IMR-90 (cell line): ENCODE measurements at regions not wholly inside any gene's neighbourhood (a gene's known extent, or its start where the extent isn't known, plus 50 kb on each side); places are given as distances from the start of the nearest gene placed in this dataset.

Source experiments
- ATAC-seq: fragments of 200-7000 bp; cut with Tn5 transposase; 2 replicates; pipeline ENCODE4 v1.9.1; 2020; ENCODE audit warnings: low read depth, mild to moderate bottlenecking, moderate library complexity
- BruUV-seq: library from RNA; stranded (reverse); fragments of 400-500 nt; replicated peaks from 2 replicates; lab custom pipeline; 2021; lab: Mats Ljungman, UMichigan
- CTCF ChIA-PET: fragments of 300-600 bp; formaldehyde crosslinking; extraction: SDS; loops from one replicate; lab custom pipeline; 2021; ENCODE audit warnings: antibody characterized with exemption; lab: Yijun Ruan, JAX
- POLR2A ChIA-PET: fragments of 300-600 bp; sonication (Branson Sonifier 250); formaldehyde crosslinking; loops from one replicate; lab custom pipeline; 2022; ENCODE audit warnings: antibody characterized with exemption; ENCODE audit not compliant: unreplicated experiment; lab: Charles Lee
- DNase-seq: peaks from one replicate; pipeline ENCODE4 v3.0.0; 2013
- H2AFZ ChIP-seq: replicated peaks from 2 replicates; pipeline ENCODE3; 2013; ENCODE audit warnings: low read length, mild to moderate bottlenecking; ENCODE audit not compliant: poor library complexity
- H2AK5ac ChIP-seq: 2 replicates; pipeline ENCODE4 v1.6.1; 2013; ENCODE audit warnings: low read depth, low read length, inconsistent platforms
- H2AK9ac ChIP-seq: replicated peaks from 2 replicates; pipeline ENCODE3; 2013; ENCODE audit warnings: mild to moderate bottlenecking, low read depth, low read length, moderate library complexity; ENCODE audit not compliant: poor library complexity
- H2BK120ac ChIP-seq: 2 replicates; pipeline ENCODE4 v1.6.1; 2013; ENCODE audit warnings: low read depth, low read length, inconsistent platforms
- H2BK15ac ChIP-seq: 3 replicates; pipeline ENCODE4 v1.6.1; 2013; ENCODE audit warnings: low read depth, low read length, inconsistent platforms
- H2BK20ac ChIP-seq: 2 replicates; pipeline ENCODE4 v1.6.1; 2013; ENCODE audit warnings: low read depth, mild to moderate bottlenecking, inconsistent platforms, low read length, moderate library complexity
- H2BK5ac ChIP-seq: 2 replicates; pipeline ENCODE4 v1.6.1; 2013; ENCODE audit warnings: mild to moderate bottlenecking, low read depth, low read length, inconsistent platforms; ENCODE audit not compliant: poor library complexity, severe bottlenecking
- H3K14ac ChIP-seq: replicated peaks from 2 replicates; pipeline ENCODE4 v1.6.1; 2013; ENCODE audit warnings: low read depth, low read length, inconsistent platforms
- H3K18ac ChIP-seq: 2 replicates; pipeline ENCODE4 v1.6.1; 2013; ENCODE audit warnings: low read depth, low read length, control low read depth
- H3K23ac ChIP-seq: 2 replicates; pipeline ENCODE4 v1.6.1; 2013; ENCODE audit warnings: low read depth, low read length, inconsistent platforms
- H3K27ac ChIP-seq: 2 replicates; pipeline ENCODE4 v1.5.1; 2013; ENCODE audit warnings: mild to moderate bottlenecking, control low read depth, low read length; ENCODE audit not compliant: insufficient read depth
- H3K27me3 ChIP-seq: 2 replicates; pipeline ENCODE4 v1.6.1; 2013; ENCODE audit warnings: low read length; ENCODE audit not compliant: control insufficient read depth, insufficient read depth
- H3K36me3 ChIP-seq: 2 replicates; pipeline ENCODE4 v1.6.1; 2013; ENCODE audit warnings: low read length, mixed read lengths; ENCODE audit not compliant: control insufficient read depth, insufficient read depth
- H3K4ac ChIP-seq: 2 replicates; pipeline ENCODE4 v1.6.1; 2013; ENCODE audit warnings: low read depth, low read length, inconsistent platforms
- H3K4me1 ChIP-seq: 2 replicates; pipeline ENCODE4 v1.6.1; 2013; ENCODE audit warnings: low read length, mixed read lengths; ENCODE audit not compliant: control insufficient read depth, insufficient read depth
- H3K4me2 ChIP-seq: 2 replicates; pipeline ENCODE4 v1.6.1; 2013; ENCODE audit warnings: low read depth, mild to moderate bottlenecking, control low read depth, low read length, moderate library complexity
- H3K4me3 ChIP-seq: 2 replicates; pipeline ENCODE4 v1.5.1; 2013; ENCODE audit warnings: low read depth, mild to moderate bottlenecking, control low read depth, low read length, moderate library complexity; ENCODE audit not compliant: insufficient read depth
- H3K56ac ChIP-seq: 2 replicates; pipeline ENCODE4 v1.6.1; 2013; ENCODE audit warnings: low read length, inconsistent platforms; ENCODE audit not compliant: insufficient read depth; ENCODE audit errors: extremely low read depth
- H3K79me1 ChIP-seq, 2 experiments: 2 replicates each; pipeline ENCODE4 v1.6.1; 2013; ENCODE audit warnings: low read length in 2 of 2, inconsistent platforms in 1 of 2, low read depth in 1 of 2
- H3K9ac ChIP-seq: 2 replicates; pipeline ENCODE4 v1.6.1; 2013; ENCODE audit warnings: low read depth, low read length, control low read depth
- H3K9me1 ChIP-seq: 2 replicates; pipeline ENCODE4 v1.6.1; 2013; ENCODE audit warnings: low read length, inconsistent platforms; ENCODE audit not compliant: insufficient read depth
- H3K9me3 ChIP-seq: 2 replicates; pipeline ENCODE4 v1.6.1; 2013; ENCODE audit warnings: low read length; ENCODE audit not compliant: control insufficient read depth, insufficient read depth
- H4K20me1 ChIP-seq: 2 replicates; pipeline ENCODE4 v1.6.1; 2013; ENCODE audit warnings: low read length, inconsistent platforms; ENCODE audit not compliant: insufficient read depth
- H4K5ac ChIP-seq: 2 replicates; pipeline ENCODE4 v1.6.1; 2013; ENCODE audit warnings: mild to moderate bottlenecking, low read depth, low read length, control low read depth
- H4K8ac ChIP-seq, 2 experiments: 2 replicates each; pipeline ENCODE4 v1.6.1; 2013; ENCODE audit warnings: low read depth in 2 of 2, low read length in 2 of 2, control low read depth in 1 of 2, inconsistent platforms in 1 of 2
- H4K91ac ChIP-seq: 2 replicates; pipeline ENCODE4 v1.6.1; 2013; ENCODE audit warnings: low read depth, low read length, inconsistent platforms; ENCODE audit not compliant: insufficient read depth
- MAFK ChIP-seq: IDR thresholded peaks from 2 replicates; pipeline ENCODE4 v1.6.1; 2012; ENCODE audit warnings: low read depth, low read length, improper control_type of control experiment
- MXI1 ChIP-seq: IDR thresholded peaks from 2 replicates; pipeline ENCODE4 v1.6.1; 2012; ENCODE audit warnings: low read depth, mild to moderate bottlenecking, low read length, moderate library complexity, borderline replicate concordance
- SMC3 ChIP-seq: fragments of 150-350 bp; IDR thresholded peaks from 2 replicates; pipeline ENCODE4 v1.6.1; 2016; ENCODE audit warnings: low read depth, mild to moderate bottlenecking, antibody characterized with exemption, low read length, moderate library complexity
- WGBS, 2 experiments: methylation state at CpG; one replicate each; pipeline versions ENCODE4 v1.1.5 to v1.1.7; 2013; ENCODE audit warnings: missing lambda C conversion rate in 2 of 2; ENCODE audit not compliant: insufficient read length in 1 of 2; ENCODE audit errors: extremely low coverage in 2 of 2; 5-methylcytosine and 5-hydroxymethylcytosine counted together
- dilution Hi-C: fragments of 300-500 bp; cut with HindIII; formaldehyde crosslinking; loops from one replicate; pipeline ENCODE4 v1.14.3; 2018; ENCODE audit warnings: low sequenced_read_pairs; ENCODE audit not compliant: unreplicated experiment
- in situ Hi-C: fragments of 300-500 bp; cut with MboI; formaldehyde crosslinking; loops from 3 replicates; pipeline ENCODE4 v1.14.3; 2019; ENCODE audit warnings: low sequenced_read_pairs, inconsistent platforms, mixed read lengths
- intact Hi-C: fragments of 100-400 bp; cut with micrococcal nuclease; formaldehyde crosslinking; loops from 2 replicates; pipeline ENCODE4 v1.10.0; 2022

DNA sequence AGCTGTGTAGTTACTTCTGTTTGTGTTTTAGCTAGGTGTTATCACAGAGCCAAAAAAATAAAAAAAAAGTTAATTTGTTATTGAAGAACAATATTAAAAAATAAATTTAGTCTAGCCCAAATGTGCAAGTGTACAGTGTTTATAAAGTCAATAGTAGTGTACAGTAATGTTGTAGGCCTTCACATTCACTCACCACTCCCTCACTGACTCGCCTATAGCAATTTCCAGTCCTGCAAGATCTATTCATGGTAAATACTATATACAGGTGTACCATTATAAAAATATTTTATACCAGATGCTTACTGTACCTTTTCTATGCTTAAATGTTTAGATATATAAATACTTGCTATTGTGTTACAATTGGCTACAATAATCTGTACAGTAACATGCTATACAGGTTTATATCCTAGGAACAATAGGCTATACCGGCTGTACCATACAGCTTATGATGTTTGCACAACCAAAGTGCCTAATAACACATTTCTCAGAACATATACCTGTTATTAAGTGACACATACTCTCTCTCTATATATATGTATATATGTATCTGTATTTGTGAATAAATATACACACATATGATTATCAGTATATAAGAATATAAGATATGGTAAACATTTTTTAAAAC lies 341.4 kb upstream of the EDIL3 start:
- Histone ChIP-seq H2BK120ac (no peak overlapping the region), H3K9me3 (no peaks in the 10 kb centered on the region), H2BK5ac (no peak overlapping the region), H3K4ac (no peak overlapping the region), H3K9me1 (no peaks in the 10 kb centered on the region), H3K79me1 (no peaks in the 10 kb centered on the region), H2AK5ac (no peak overlapping the region), H3K56ac (no peak overlapping the region), H2BK20ac (no peak overlapping the region), H3K36me3 (no peaks in the 10 kb centered on the region), H2BK15ac (no peak overlapping the region), H3K27me3 (no peaks in the 10 kb centered on the region), H3K4me3 (no peak overlapping the region), H3K4me1 (no peaks in the 10 kb centered on the region), H3K4me2 (no peak overlapping the region), H4K5ac (no peak overlapping the region), H4K8ac (no peak overlapping the region), H3K14ac (no peak overlapping the region), H2AFZ (no peak overlapping the region), H2AK9ac (no peak overlapping the region), H3K18ac (no peak overlapping the region), H3K9ac (no peak overlapping the region), H4K20me1 (no peaks in the 10 kb centered on the region), H3K23ac (no peak overlapping the region), H3K27ac (no peak overlapping the region), H4K91ac (no peak overlapping the region)
- TF ChIP-seq MXI1 (no peak), MAFK (no peak), SMC3 (no peak)
- intact Hi-C loops, result no loop called here
- dilution Hi-C loops, result no loop called here
- ChIA-PET POLR2A (no interaction called here), CTCF (no interaction called here)
- no TSS peak for BruUV-seq
- in situ Hi-C loops, result no loop called here
- no peak for DNase-seq
- ATAC-seq, result no peak
- no CpG with 5 or more reads among the region's 2 CpGs for WGBS, 2 experiments
